SK-MEL-5 (cell line): ENCODE measurements at regions not wholly inside any gene's neighbourhood (a gene's known extent, or its start where the extent isn't known, plus 50 kb on each side); places are given as distances from the start of the nearest gene placed in this dataset.

Source experiments
- DNase-seq: peaks from one replicate; pipeline ENCODE4 v3.0.0-alpha.2; 2016; ENCODE audit warnings: low read depth, low spot score
- in situ Hi-C: cut with HindIII; loops from 2 replicates; pipeline ENCODE4 v1.10.0; 2016; ENCODE audit warnings: low sequenced_read_pairs, high pct_unique_total_duplicates, low pct_unique_long_range_greater_than_20kb

DNA sequence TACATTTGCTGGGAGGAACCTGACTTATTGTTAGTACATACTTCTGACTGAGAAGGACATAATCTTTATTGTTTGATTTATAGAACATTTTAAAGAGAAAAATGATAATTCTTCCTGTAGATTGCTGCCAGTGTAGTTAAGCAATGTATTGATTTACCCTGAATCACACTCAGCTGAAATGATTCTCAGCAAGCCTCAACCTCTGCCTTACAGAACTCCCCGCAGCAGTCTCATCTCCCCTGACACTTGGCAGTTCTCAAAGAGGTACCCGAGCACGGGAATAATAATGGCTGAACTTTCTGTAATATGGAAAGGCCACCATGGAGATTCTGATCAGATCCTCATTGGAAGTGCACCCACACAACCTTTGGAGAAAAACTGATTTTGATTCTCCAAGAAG lies 74.9 kb upstream of the RFX3 start:
- DNase-seq = no peak
- in situ Hi-C loops = no loop called here

DNA sequence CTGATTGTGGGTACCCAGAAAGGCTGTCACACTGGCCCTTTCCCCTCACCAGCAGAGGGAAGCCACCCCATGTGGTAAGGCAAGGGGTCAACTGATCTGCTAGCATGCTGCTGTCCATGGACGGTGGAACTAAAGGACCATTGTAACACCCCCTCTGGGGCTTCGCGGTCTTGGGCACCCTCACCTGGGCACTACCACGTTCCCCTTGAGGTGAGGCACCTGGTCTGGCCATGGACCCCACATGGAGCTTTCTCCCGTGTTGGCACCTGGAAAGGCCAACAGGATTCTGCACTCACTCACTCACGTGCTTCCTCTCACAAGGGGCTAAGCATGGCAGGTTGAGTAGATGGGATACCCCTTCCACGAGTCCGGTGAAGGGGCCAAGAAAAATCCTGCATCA lies 72.0 kb upstream of the RFX3 start:
- in situ Hi-C loops = no loop called here
- DNase-seq = no peak

DNA sequence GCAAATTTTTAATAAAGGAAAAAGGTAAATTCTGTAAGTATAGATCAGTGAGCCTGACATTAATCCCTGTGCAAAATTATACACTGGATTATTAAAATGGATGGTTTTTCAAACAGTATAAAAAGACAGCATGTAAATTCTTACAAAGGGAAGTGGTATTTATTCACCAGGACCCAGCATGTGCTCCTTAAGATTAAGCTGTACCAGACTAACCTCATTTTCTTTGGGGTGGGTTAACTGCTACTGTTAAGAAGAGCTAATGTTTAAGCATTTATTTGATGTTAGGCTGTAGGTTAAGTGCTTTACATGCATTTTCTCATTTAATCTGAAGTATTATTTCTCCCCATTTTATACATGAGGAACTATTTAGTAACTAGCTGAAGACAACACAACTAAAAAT lies 60.3 kb upstream of the RFX3 start:
- in situ Hi-C loops = no loop called here
- DNase-seq = no peak

DNA sequence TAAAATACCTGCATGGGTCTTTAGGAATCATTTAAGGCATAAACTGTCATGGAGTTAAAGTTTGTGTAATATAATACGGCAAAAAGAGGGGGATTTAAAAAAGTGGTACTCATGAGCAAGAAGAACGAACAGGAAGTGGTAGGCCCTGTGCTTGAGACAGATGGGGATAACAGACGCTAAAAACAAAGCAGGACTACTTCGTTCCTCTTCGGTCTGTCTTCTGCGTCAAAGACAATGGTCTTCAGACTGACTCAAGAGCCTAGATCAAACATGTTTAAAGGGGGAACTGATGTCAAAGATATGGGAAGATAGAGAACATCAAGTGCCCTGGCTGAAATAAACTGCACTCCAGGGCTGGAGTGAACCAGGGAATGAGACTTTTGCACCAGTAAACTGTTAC lies 59.8 kb upstream of the RFX3 start:
- in situ Hi-C loops = no loop called here
- no peak for DNase-seq

DNA sequence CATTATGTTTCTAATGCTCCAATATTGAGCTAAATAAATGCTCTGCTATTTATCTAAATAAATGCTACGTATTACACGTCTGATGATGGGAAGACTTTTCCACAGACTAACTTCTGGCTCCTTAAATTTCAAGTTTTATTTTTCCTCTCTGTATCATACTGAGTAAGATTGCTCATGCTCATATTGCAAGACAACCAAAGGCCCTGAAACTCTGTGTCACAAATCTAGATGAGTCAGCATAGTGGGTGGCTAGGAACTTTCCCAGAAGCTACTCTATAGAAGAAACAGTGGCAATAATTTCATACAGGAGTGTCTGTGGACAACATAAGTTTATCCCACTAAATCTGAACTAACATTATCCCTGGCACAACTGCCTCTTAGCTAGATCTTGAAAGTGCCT lies 53.0 kb upstream of the RFX3 start:
- in situ Hi-C loops = no loop called here
- no peak for DNase-seq

DNA sequence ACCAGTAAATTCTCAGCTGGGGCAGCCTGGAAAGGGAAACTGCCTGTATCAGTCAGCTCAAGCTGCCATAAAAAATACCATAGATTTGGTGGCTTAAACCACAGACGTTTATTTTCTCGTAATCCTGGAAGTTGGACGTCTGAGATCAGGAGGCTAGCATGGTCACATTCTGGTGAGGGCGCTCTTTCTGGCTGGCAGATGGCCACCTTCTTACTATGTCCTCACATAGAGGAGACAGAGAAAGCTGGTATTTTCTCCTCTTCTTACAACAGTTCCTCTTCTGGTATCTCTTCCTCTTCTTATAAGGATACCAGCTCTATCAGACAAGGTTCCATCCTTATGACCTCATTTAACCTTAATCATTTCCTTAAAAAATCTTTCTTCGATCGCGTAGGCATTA lies 50.5 kb upstream of the RFX3 start:
- no peak for DNase-seq
- in situ Hi-C loops = no loop called here

DNA sequence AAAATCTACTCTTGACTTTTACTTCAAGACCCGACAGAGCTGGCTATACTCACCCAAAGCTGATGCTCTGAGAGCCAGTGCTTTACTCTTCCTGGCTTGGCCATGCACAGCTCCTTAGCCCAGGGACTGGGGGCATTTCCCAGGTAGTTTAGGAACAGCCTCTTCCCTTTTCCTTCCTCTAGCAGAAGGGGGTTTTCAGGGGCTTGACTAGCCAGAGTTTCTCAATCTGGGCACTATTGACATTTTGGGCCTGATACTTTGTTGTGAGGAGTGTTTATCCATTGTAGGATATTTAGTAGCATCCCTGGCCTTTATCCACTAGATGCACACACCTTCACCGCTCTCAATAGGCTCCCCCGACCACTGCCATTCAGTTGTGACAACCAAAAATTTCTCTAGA lies 50.0 kb upstream of the RFX3 start:
- in situ Hi-C loops = no loop called here
- DNase-seq = no peak
